NOMO-1 treated with DMSO at 0.1 percent for 48 hours (cell line): ENCODE measurements at regions not wholly inside any gene's neighbourhood (a gene's known extent, or its start where the extent isn't known, plus 50 kb on each side); places are given as distances from the start of the nearest gene placed in this dataset.

Experiments used
- DNase-seq: peaks from one replicate; lab custom pipeline; 2025; ENCODE audit not compliant: unreplicated experiment; lab: John Stamatoyannopoulos, UW

DNA sequence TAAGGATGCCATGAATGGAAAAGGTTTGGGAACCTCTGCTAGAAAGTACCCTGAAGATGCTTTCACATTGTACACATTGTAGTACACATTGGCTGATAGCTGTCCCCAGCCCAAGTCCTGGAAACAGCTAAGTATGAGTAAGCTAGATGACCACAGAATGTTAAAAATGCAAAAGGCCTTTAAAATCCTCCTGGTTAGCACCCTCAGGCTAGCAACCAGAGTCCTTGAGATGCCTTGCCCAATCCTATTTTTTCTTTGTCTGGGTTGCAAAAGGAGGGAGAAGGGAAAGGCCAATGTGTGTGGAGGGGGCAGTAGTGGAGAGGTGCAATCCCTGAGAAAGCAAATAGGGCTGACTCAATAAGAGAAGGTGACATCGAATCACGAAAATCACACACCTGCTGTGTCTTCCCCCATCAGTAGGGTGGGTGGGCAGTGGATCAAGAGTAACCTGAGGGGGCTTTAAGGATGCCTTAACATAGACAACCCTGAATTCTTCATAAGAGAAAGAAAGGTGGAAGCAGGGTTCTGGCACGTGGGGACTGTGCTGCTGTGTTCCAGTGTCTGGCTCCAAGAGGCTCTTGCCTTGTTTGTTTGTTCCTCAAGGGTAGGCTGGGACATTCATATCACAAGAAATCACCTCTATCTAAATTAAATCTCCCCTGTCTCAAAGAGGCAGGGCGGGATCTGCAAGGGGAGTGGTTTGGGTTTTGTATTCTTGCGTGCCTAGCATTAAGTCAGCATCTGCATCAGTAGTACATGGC lies 266.2 kb upstream of the PLXNA2 start:
- no peak for DNase-seq

DNA sequence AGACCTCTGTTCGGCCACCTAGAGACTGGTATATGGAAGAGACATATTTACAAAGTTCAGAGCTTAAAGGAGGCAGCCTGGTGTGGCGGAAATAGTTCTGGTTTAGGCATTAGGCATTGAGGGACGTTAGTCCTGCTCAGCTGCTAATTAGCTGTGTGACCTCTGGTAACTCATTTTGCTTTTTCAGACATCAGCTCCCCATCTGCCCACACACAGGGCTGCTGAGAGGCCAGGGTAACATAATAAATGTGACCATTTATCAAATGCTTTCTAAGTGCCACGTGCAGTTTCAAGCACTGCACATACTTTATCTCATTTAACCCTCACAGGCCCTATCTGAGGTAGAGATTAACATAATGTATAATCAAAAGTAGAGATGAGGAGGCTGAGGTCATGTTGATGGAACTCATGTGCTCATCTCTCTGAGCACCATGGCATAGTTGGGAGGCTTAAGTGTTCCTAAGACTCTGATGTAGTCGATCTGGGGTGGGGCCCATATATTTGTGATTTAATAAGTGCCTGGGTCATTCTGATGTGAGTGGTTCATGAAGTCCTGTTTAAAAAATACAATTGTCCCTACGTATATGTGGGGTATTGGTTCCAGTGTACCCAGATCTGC lies 267.2 kb upstream of the PLXNA2 start:
- no peak for DNase-seq

- DNase-seq, result no peak
Measured at GRCh38 chr1:208513799-208514198, 269.6 kb upstream of the PLXNA2 start.

DNA sequence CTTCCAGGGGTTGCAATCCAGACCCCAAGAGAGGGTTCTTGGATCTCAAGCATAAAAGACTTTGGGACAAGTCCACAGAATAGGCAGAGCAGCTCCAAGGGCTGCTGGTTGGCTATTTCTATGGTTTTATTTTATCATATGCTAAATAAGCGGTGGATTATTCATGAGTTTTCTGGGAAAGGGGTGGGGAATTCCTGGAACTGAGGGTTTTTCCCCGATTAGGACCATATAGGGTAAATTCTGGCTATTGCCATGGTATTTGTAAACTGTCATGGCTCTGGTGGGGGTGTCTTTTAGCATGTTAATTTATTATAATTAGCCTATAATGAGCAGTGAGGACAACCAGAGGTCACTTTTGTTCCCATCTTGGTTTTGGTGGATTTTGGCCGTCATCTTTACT lies 270.9 kb upstream of the PLXNA2 start:
- DNase-seq, result no peak

DNA sequence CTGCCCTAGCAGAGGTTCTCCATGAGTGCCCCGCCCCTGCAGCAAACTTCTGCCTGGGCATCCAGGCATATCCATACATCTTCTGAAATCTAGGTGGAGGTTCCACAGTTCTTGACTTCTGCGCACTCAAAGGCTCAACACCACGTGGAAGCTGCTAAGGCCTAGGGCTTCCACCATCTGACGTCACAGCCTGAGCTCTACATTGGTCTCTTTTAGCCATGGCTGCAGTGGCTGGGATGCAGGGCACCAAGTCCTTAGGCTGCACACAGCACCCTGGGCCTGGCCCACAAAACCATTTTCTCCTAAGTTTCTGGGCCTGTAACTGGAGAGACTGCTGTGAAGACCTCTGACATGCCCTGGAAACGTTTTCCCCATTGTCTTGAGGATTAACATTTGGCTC lies 272.6 kb upstream of the PLXNA2 start:
- DNase-seq, result no peak

DNA sequence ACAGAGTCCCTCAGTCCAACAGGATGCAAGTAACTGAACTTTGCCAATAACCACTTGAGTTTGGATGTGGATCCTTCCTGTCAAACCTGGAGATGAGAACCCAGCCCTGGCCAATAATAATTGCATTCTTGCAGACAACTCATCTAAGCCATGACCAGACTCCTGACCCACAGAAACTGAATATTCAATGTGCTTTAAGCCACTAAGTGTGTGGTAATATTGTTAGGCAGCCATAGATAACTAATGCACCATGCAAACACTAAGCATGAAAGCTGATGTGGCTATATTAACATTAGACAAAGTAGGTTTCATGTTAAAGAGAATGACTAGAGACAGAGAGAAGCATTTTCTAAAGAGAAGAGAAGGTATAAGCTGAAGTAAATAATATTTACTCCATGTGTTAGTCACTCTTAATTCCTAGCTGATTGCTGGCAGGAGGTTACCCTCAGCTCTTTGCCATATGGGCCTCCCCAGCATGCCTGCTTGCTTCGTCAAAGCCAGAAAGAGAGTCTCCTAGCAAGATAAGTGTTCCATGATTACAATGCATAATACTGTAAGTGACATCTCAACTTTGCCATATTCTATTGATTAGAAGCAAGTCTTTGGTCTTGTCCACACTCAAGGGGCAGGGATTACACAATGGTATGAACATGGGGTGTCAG lies 276.4 kb upstream of the PLXNA2 start:
- no peak for DNase-seq

DNA sequence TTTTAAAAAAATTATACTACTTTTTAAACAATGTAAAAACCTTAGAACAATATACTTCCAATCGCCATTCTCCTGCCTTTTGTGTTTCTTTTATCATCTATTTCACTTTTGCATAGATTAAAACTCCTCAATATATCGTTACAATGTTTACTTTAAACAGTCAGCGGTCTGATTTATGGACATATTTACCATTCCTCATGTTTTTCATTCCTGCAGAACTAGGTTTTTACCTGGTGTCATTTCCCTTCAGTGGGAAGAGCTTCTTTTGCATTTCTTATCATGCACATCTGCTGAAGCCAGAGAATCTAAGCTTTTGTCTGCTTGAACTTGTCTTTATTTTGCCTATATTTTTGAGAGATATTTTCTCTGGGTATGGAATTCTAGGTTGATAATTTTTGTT lies 277.4 kb upstream of the PLXNA2 start:
- no peak for DNase-seq

GRCh38 chr1:208523007-208523406 lies 278.8 kb upstream of the PLXNA2 start:
- DNase-seq, result no peak

GRCh38 chr1:208524376-208524775 lies 280.2 kb upstream of the PLXNA2 start:
- no peak for DNase-seq

- DNase-seq, result no peak
Measured at GRCh38 chr1:208524925-208525324, 280.7 kb upstream of the PLXNA2 start.

- DNase-seq, result no peak
Measured at GRCh38 chr1:208525417-208525816, 281.2 kb upstream of the PLXNA2 start.

DNA sequence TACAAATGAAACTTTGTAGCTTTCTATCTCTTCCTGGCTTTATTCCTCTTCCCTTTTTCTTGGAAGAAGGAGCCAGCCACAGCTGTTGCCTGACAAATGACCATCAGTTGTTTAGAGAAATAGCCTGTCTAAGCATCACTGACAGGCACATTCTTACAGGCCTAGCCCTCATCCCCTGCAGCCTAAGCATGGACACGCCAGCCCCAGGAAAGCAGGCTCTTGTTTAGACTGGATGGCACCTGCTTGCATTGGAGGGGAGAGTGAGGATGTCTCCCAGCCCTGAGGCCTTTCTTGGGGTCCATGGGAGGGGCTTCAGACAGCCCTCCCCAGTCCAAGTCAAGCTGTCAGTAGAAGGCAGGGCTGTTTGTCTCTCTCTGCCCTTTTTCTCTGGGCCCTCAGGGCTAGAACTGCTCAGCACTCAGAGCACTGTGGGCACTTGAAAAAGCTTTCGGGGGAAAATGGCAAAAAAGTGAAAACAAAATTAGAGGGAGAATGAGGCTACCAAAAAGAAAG lies 282.5 kb upstream of the PLXNA2 start:
- no peak for DNase-seq

DNA sequence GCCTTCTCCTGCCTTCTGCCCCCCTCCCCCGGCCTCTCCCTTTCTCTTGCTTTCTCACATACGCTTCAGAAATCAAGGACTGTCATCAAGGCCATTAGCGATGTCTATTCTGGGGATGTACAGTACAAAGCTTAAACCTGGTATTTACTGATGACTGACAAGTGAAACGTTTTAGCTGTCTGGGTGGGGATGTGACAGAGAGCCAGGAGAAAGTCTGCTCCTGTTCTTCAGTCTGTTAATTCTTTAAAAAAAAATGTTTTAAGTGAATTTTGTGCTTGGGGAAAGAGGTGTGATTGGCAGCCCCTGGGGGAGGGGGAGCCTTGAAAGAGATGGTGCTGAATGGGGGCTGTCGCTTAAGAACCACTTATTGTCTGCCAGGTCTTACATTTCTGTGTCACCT lies 283.0 kb upstream of the PLXNA2 start:
- no peak for DNase-seq

DNA sequence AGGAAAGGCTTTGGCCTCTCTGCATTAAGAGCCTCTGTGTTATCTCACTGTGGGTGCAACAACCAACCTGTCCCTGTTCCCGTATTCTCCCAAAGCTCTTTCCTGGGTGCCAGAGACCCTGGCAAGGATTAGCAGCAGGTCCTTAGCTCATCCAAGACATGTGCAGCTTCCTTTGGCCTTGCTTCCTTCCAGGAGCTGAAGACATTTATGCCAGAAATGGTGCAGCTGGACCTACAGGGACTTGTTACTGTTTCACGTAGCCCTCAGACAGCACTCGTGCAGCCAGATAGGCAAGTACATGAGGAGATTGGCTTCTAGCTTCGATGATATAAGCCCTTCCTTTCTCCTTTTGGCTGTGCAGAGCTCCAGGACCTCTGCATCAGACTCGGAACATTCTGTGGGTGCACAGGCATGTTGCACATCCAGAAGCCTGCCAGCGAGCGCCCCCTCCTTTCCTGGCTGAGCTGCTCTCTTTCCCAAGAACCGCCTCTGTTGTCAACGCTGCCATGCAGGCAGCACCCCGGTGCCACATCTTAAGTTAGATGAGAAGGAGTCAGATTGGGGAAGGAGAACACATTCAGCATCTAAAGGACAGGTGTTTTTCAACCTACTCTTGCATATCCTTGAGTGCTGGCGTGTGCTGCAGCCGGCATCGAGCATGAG lies 284.5 kb upstream of the PLXNA2 start:
- no peak for DNase-seq

- no peak for DNase-seq
Measured at GRCh38 chr1:208531003-208531750, 287.0 kb upstream of the PLXNA2 start.

DNA sequence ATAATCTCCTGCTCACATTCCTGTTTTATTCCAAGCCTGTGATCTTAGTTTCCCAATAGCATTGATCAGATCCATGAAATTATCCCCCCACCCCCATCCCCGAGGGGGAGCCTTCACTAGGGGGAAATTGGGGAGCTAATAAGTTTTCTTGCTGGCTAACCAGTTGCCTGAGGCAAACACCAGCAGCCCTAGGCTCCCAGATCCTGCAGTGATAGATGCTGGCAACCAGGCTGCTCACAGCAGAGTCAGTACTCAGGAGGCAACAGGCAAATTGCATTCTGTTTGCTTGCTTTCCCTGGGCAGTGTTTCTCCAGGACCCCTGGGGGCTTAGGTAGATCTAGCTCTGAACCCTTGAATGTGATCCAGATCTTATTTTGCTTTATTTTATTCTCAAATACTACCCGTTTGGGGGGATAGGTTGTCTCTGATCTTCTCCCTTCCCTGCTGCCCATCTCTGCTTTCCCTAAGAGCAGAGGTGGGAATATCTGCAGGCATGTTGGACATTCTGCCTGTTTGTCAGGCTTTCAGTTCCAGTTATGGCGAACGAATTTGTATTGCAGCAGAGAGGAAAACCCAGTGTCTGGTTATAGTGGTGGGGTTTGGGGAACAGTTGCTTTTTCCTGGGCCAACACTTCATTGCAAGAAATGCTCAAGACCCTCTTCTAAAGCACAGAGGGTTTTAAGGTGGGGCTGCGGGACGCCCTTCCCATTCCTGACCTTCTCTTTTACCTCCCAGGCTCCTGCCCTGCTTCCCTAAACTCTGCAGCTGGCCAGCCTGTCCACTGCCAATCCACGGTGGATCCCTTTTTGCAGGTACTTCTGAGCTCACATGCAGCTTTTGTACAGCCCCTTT lies 289.8 kb upstream of the PLXNA2 start:
- DNase-seq, result no peak

- DNase-seq, result no peak
Measured at GRCh38 chr1:208534599-208534897, 290.4 kb upstream of the PLXNA2 start.

DNA sequence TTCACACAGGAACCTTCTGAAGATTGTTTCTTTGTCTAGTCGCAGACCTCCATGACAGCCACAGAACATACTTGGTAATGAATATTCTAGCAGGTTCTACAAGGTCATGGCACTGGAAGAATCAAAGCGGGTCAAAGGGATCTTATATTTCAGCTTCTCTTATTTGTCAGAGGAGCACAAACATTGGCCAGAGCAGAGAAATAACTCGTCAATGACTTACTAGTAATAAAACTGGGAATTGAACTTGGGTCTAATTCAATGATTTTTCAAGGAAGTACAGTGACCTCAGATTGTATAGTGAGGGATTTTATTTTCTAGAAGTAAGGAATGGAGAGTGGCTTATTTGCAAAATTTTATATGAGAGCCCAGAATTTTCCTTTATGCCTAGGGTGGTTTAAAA lies 290.8 kb upstream of the PLXNA2 start:
- DNase-seq, result no peak

- no peak for DNase-seq
Measured at GRCh38 chr1:208535511-208535910, 291.3 kb upstream of the PLXNA2 start.

DNA sequence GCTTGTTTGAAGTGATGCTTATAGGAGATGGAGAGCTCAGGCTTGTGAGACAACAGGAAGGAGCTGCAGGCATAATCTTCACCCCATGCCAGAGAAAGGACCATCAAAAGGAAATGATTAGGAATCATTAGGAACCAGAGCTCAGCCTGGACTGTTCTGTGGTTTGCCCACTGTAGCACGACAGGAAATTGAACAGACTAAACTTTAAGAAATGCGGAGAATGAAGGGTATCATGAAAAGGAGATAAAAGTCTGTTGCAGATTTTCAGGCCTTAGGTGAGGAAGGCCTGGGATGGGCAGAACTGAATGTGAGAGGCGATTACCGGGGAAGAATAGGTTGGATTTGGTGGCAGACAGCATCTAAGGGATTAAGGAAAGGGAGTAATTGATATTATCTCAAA lies 292.0 kb upstream of the PLXNA2 start:
- no peak for DNase-seq
